ENCODE measurements at regions not wholly inside any gene's neighbourhood (a gene's known extent, or its start where the extent isn't known, plus 50 kb on each side); places are given as distances from the start of the nearest gene placed in this dataset.

GRCh38 chr11:93080146-93080759 lies 110.8 kb downstream of the MTNR1B start:
- TF ChIP-seq CTCF (conservative IDR thresholded peaks at IDR 0.05) (no peak), ZFX (IDR thresholded peaks at IDR 0.05) (no peak)

Measured in C4-2B (cell line).